GM19455 (cell line): ENCODE measurements at regions not wholly inside any gene's neighbourhood (a gene's known extent, or its start where the extent isn't known, plus 50 kb on each side); places are given as distances from the start of the nearest gene placed in this dataset.

Experiments
- ATAC-seq: cut with Tn5 transposase; IDR thresholded peaks from one replicate; pipeline ENCODE4 v1.9.1; 2021; ENCODE audit not compliant: unreplicated experiment

GRCh38 chr4:95674521-95674981 lies 125.8 kb upstream of the UNC5C start:
- ATAC-seq = no peak

GRCh38 chr4:95672811-95673210 lies 124.0 kb upstream of the UNC5C start:
- ATAC-seq = no peak

GRCh38 chr4:95660719-95661118 lies 111.9 kb upstream of the UNC5C start:
- no peak for ATAC-seq

GRCh38 chr4:95651891-95652290 lies 103.1 kb upstream of the UNC5C start:
- ATAC-seq = no peak

GRCh38 chr4:95644417-95644816 lies 95.6 kb upstream of the UNC5C start:
- no peak for ATAC-seq

- ATAC-seq = no peak
These were observed 94.9 kb upstream of the UNC5C start for GRCh38 chr4:95643627-95644026.

GRCh38 chr4:95641571-95641970 lies 92.8 kb upstream of the UNC5C start:
- no peak for ATAC-seq

GRCh38 chr4:95640311-95640710 lies 91.5 kb upstream of the UNC5C start:
- no peak for ATAC-seq

- no peak for ATAC-seq
These were observed 90.2 kb upstream of the UNC5C start for GRCh38 chr4:95638920-95639501.

GRCh38 chr4:95637043-95637600 lies 88.3 kb upstream of the UNC5C start:
- ATAC-seq = no peak

GRCh38 chr4:95636061-95636460 lies 87.3 kb upstream of the UNC5C start:
- no peak for ATAC-seq

- ATAC-seq = no peak
These were observed 78.9 kb upstream of the UNC5C start for GRCh38 chr4:95627709-95628108.

GRCh38 chr4:95627024-95627605 lies 78.3 kb upstream of the UNC5C start:
- ATAC-seq = no peak

GRCh38 chr4:95625020-95625419 lies 76.2 kb upstream of the UNC5C start:
- no peak for ATAC-seq

- no peak for ATAC-seq
These were observed 71.0 kb upstream of the UNC5C start for GRCh38 chr4:95619525-95620443.

GRCh38 chr4:95614684-95615205 lies 66.0 kb upstream of the UNC5C start:
- ATAC-seq = no peak

- ATAC-seq = no peak
These were observed 61.3 kb upstream of the UNC5C start for GRCh38 chr4:95610061-95610569.

GRCh38 chr4:95606739-95607138 lies 58.0 kb upstream of the UNC5C start:
- no peak for ATAC-seq

- no peak for ATAC-seq
These were observed 54.6 kb upstream of the UNC5C start for GRCh38 chr4:95603393-95603792.

- no peak for ATAC-seq
These were observed 54.1 kb upstream of the UNC5C start for GRCh38 chr4:95602872-95603271.

- ATAC-seq = no peak
These were observed 52.6 kb upstream of the UNC5C start for GRCh38 chr4:95601356-95601755.
